ENCODE measurements at regions not wholly inside any gene's neighbourhood (a gene's known extent, or its start where the extent isn't known, plus 50 kb on each side); places are given as distances from the start of the nearest gene placed in this dataset.

DNA sequence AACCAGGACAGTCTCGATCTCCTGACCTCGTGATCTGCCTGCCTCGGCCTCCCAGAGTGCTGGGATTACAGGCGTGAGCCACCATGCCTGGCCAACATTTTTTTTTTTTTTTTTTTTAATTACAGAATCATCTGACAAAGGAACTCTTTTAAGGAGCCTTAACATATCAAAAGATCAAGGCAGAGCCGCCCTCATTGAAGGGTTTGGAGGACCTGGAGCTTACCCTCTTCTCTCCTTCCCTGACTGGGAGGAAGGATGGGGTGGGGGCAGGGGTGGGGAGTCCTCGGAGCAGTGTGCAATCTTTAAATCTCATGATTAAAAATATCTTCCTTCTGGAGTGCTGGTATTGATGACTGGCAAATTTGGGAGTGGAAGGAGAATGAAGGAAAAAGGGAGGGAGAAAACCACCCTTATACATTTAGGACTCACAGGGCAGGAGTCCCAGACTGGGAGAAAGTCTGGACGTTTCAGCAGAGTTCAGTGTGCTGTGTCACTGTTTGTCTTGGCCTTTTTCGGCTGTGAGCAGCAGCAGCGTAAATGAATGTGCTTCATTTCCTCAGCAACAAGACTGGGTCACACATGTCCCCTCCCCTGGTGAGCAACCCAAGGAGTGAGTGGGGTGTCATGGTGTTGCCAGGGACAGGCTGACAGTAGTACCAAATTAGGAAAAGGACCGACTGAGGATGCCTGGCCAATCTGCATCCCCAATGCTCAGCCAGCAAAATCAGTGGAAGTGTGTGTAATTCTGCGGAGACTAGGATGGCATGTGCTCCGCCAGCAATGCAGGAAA is 115.3 kb upstream of the BNC2 start:
- TF ChIP-seq FOXA1 (IDR thresholded peaks at IDR 0.05) (no peak), TARDBP (IDR thresholded peaks at IDR 0.05) (no peak), NFRKB (IDR thresholded peaks at IDR 0.05) (no peak), SP1 (IDR thresholded peaks at IDR 0.05) (no peak), FOXM1 (IDR thresholded peaks at IDR 0.05; ENCODE audit: borderline replicate concordance) (no peak), BHLHE40 (IDR thresholded peaks at IDR 0.05; ENCODE audit: borderline replicate concordance) (no peak), SUZ12 (IDR thresholded peaks at IDR 0.05) (no peak), L3MBTL2 (conservative IDR thresholded peaks at IDR 0.05) (no peak), ELF4 (IDR thresholded peaks at IDR 0.05) (no peak), HDGF (IDR thresholded peaks at IDR 0.05; ENCODE audit: borderline replicate concordance) (no peak)
- TF ChIP-seq, protein P1, sequence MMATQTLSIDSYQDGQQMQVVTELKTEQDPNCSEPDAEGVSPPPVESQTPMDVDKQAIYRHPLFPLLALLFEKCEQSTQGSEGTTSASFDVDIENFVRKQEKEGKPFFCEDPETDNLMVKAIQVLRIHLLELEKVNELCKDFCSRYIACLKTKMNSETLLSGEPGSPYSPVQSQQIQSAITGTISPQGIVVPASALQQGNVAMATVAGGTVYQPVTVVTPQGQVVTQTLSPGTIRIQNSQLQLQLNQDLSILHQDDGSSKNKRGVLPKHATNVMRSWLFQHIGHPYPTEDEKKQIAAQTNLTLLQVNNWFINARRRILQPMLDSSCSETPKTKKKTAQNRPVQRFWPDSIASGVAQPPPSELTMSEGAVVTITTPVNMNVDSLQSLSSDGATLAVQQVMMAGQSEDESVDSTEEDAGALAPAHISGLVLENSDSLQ (IDR thresholded peaks at IDR 0.05): no peak

All from HEK293T (cell line).